Duodenal mucosa (tissue), 2 donors: ENCODE measurements at regions not wholly inside any gene's neighbourhood (a gene's known extent, or its start where the extent isn't known, plus 50 kb on each side); places are given as distances from the start of the nearest gene placed in this dataset.

ENCODE experiments used
- H3K27ac ChIP-seq: one replicate; pipeline ENCODE4 v1.7.0; 2013; ENCODE audit warnings: low read depth, low read length
- H3K27me3 ChIP-seq, 2 donors: one replicate each; pipeline ENCODE4 v1.7.0; 2013; ENCODE audit warnings: low read length in 2 of 2, control low read depth in 1 of 2; ENCODE audit not compliant: insufficient read depth in 2 of 2, control insufficient read depth in 1 of 2
- H3K36me3 ChIP-seq, 2 donors: one replicate each; pipeline ENCODE4 v1.7.0; 2013; ENCODE audit warnings: low read length in 2 of 2, control low read depth in 1 of 2; ENCODE audit not compliant: insufficient read depth in 2 of 2, control insufficient read depth in 1 of 2
- H3K4me1 ChIP-seq, 2 donors: one replicate each; pipeline ENCODE4 v1.7.0; 2013; ENCODE audit warnings: low read length in 2 of 2, control low read depth in 1 of 2; ENCODE audit not compliant: insufficient read depth in 2 of 2, control insufficient read depth in 1 of 2
- H3K4me3 ChIP-seq, 2 donors: one replicate each; pipeline ENCODE4 v1.7.0; 2013; ENCODE audit warnings: low read length in 2 of 2, low read depth in 1 of 2
- H3K9ac ChIP-seq, 2 donors: one replicate each; pipeline ENCODE4 v1.7.0; 2013; ENCODE audit warnings: low read length in 2 of 2, low read depth in 1 of 2
- H3K9me3 ChIP-seq, 2 donors: one replicate each; pipeline ENCODE4 v1.7.0; 2013; ENCODE audit warnings: low read length in 2 of 2, control low read depth in 1 of 2; ENCODE audit not compliant: control insufficient read depth in 1 of 2

DNA sequence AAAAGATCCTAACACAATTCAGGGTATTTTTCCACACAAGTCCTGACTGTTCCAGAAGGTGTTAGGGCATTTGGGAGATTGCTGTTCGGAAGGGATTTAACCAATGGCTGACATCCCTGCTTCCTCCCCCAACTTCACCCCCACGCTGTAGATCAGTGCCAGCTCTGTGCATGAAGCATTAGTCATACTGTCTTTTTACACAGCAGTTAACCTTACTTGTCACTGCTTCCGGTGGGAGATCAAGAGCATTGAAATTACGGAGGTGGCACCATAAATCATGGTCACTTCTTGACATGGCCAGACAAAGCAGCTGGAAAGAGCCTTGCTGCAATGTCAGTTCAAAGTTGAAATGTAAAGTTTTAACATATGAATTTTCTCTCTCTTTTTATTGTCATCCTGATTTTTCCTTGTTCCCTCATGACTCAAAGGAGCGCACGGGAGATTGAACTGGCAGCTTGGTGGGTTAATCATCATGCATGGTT, 70.2 kb downstream of the HRH4 start:
- Histone ChIP-seq H3K36me3 (no peaks in the 10 kb centered on the region), H3K9ac (no peak overlapping the region), H3K4me1 (peaks cover 10 to 15% of the 10 kb centered on the region in 2 donors), H3K27me3 (no peaks in the 10 kb centered on the region), H3K4me3 (no peak overlapping the region), H3K27ac (no peak overlapping the region), H3K9me3 (no peaks in the 10 kb centered on the region)

DNA sequence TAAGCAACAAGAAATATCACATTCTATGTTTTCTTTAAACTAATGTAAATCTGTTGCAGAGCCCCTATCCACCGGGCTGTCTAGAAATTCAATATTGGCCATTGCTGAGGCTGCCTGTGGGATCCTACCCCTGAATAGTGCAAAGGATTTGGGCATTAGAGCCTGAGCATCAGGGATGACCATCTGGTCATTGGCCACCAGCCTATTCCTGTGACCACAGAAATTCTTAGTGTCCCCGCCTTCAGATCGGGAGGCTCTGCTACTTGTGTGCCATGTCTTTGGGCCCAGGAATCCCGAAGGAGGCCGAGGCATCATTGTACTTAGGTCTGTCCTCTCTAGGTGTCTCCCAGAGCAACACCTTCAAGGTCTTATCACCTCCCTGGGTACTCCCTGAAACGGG, 73.8 kb downstream of the HRH4 start:
- H3K9ac ChIP-seq, result no peak overlapping the region
- no peak overlapping the region for H3K27ac ChIP-seq
- H3K4me1 ChIP-seq, result peaks cover 36 to 37% of the 10 kb centered on the region in 2 donors
- no peak overlapping the region for H3K4me3 ChIP-seq
- no peaks in the 10 kb centered on the region for H3K36me3 ChIP-seq
- no peaks in the 10 kb centered on the region for H3K9me3 ChIP-seq
- no peaks in the 10 kb centered on the region for H3K27me3 ChIP-seq

DNA sequence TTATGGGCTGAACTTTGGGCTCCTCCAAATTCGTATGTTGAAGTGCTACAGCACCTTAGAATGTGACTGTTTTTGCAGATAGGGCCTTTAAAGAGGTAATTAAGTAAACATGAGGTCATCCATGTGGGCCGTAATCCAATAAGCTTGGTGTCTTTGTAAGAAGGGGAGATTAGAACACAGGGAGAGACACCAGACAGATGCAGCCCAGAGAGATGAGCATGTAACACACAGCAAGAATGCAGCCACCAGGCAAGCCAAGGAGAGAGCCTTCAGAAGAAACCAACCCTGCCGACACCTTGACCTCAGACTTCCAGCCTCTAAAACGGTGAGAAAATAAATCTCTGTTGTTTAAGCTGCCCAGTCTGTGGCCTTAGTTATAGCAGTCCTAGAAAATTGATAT, 74.3 kb downstream of the HRH4 start:
- Histone ChIP-seq H3K4me3 (no peak overlapping the region), H3K9ac (no peak overlapping the region), H3K9me3 (no peaks in the 10 kb centered on the region), H3K27ac (no peak overlapping the region), H3K4me1 (peaks cover 36 to 37% of the 10 kb centered on the region in 2 donors), H3K36me3 (no peaks in the 10 kb centered on the region), H3K27me3 (no peaks in the 10 kb centered on the region)

DNA sequence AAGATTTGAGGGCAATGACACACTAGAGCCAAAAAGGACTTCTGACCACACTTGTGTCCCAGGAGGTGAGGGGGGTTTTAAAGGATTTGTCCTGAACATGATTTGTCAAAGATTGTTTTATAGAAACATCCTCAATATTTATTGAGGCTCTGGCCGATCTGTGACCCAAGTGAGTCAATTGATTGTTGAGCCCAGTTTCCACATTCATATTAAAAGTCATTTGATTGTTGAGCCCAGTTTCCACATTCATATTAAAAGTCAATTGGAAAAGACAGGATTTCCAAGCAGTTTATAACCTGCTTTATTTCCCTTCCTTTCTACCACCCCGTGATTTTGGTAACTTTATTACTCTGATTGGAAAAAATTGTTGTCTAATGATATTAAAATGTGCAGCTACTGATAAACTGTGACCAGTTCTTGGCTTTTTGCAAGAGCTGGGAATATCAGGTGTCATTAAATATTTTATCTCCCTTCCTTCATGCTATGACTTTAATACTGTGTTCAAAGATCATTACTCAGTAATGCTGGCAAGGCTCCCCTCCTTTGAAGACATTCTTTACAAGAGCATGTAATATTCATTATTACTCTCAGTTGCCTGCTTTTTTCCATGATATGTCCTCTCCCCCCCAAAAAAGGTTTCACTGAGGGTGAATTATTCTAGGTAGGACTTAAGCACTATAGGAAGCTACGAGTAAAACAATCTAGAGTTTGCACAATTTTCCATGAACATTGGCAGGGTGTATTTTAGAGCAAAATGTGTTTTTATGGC, 75.3 kb downstream of the HRH4 start:
- Histone ChIP-seq H3K9me3 (no peaks in the 10 kb centered on the region), H3K36me3 (no peaks in the 10 kb centered on the region), H3K9ac (no peak overlapping the region), H3K27ac (no peak overlapping the region), H3K27me3 (no peaks in the 10 kb centered on the region), H3K4me3 (no peak overlapping the region), H3K4me1 (peaks cover 32 to 36% of the 10 kb centered on the region in 2 donors)

DNA sequence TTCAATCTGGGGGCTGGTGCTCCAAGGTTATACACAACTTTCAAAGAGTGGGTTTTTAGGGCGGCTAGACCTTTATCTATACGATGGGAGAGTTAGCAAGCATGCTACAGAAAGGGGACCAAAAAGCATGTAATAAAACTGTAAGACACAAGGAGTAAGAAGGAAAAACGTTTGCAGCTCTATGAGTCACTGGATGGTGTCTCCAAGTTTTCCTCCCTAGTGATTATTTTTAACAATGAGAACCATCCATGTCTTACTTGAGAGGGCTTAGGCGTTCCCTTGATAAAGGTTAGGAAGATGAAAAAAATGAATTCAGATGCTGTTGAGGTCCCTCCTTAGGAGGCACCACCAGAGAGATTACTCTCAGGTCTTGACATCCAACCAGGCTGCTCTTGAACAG, 75.9 kb downstream of the HRH4 start:
- Histone ChIP-seq H3K27me3 (no peaks in the 10 kb centered on the region), H3K27ac (no peak overlapping the region)

DNA sequence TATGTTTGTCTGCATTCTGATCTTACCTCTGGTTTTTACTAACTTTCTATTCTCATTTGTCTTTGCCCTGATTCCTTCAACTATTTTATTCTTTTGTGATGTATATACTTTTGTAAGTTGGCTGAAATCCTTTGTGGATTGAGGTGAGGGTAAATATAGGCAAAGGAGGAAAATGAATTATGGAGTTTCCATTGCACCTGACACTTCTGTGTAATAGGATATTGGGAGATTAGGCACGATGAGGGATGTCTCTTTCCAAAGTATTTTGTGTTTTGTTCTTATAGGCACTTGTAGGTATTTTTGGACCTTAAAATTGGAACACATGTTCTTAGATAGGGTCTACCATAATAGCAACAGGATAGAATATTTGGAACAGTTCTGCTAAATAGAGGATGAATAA, 76.4 kb downstream of the HRH4 start:
- H3K27me3 ChIP-seq, result no peaks in the 10 kb centered on the region
- H3K4me1 ChIP-seq, result peaks cover 32 to 33% of the 10 kb centered on the region in 2 donors
- H3K4me3 ChIP-seq, result no peak overlapping the region
- no peaks in the 10 kb centered on the region for H3K36me3 ChIP-seq
- no peaks in the 10 kb centered on the region for H3K9me3 ChIP-seq
- no peak overlapping the region for H3K27ac ChIP-seq
- H3K9ac ChIP-seq, result no peak overlapping the region

More for the DNA sequence above, 75.9 kb downstream of the HRH4 start:
- Histone ChIP-seq H3K9ac (no peak overlapping the region), H3K4me1 (peaks cover 32 to 33% of the 10 kb centered on the region in 2 donors), H3K4me3 (no peak overlapping the region), H3K9me3 (no peaks in the 10 kb centered on the region), H3K36me3 (no peaks in the 10 kb centered on the region)

DNA sequence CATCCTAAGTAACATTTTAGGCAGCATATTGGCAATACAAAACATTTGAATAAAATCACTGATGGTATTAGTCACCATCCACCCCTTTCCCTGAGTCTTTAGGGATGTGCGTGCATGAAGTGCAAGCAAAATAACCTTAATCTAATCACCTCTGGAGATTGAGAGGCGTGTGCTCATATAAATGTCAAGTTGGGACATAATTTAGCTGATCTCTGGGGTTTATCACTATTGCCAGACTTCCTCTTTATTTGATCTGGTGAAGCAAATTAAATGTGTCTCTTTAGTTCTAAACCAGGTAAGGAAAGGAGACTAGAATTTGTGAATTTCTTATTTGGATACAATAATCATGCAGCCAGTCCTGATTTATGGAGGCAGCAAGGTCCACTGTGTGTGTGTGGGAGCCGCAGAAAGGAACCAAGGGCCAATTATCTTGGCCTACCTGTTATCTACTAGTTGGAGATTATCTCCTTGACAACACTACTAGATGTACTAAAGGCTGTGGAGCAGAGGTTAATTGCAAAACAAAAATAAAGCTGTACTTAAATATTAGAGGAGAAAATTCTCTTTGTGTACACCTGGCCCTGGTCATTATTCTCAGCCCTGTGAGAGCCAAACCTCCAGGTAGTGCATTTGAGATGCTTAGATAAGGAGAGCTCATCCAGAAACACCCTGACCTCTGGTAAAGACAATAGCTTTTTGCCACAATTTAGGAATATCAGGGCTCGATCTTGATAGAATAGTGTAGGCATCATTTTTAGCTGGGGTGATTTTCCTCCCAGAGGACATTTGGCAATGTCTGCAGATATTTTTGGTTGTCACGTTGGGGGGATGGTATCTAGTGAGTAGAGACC, 78.2 kb downstream of the HRH4 start:
- Histone ChIP-seq H3K9ac (no peak overlapping the region), H3K4me3 (no peak overlapping the region), H3K36me3 (no peaks in the 10 kb centered on the region), H3K4me1 (peaks cover 32 to 33% of the 10 kb centered on the region in 2 donors), H3K9me3 (no peaks in the 10 kb centered on the region), H3K27me3 (no peaks in the 10 kb centered on the region), H3K27ac (no peak overlapping the region)

DNA sequence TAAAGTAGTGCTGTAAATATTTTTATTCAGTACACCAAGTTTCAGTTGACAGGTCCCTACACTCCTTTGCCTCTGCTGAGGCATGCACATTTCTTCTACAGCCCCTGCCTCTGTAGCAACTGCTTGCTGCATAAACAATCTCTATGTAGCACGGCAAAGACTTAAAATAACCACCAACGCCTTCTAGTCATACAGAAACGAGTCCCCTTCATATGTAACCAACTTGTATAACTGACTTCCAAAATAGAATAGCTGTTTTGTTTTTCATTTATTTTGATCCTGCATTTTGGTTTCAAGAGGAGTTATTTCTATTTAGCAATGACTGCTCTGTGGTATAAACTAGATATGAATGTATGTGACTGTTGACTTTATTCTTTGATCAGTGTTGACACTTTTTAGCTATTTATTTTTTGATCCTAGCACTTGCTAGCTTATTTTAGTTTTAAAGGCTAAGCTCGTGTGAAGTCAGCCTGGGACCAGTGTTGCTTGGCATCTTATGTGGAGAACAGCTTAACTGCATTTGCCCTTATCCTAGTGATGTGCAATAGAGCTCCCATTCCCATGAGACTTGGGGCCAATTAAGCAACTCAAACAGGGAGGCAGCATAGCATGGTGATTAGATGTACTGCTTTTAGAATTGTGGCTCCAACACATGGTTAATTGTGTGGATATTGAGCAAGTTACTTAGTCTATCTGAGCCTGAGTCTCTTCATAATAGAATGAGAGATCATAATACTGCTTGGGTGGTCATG, 79.6 kb downstream of the HRH4 start:
- H3K4me1 ChIP-seq, result peaks cover 27 to 31% of the 10 kb centered on the region in 2 donors
- H3K9me3 ChIP-seq, result no peaks in the 10 kb centered on the region
- no peaks in the 10 kb centered on the region for H3K27me3 ChIP-seq
- H3K36me3 ChIP-seq, result no peaks in the 10 kb centered on the region
- no peak overlapping the region for H3K27ac ChIP-seq
- H3K9ac ChIP-seq, result no peak overlapping the region
- H3K4me3 ChIP-seq, result no peak overlapping the region

DNA sequence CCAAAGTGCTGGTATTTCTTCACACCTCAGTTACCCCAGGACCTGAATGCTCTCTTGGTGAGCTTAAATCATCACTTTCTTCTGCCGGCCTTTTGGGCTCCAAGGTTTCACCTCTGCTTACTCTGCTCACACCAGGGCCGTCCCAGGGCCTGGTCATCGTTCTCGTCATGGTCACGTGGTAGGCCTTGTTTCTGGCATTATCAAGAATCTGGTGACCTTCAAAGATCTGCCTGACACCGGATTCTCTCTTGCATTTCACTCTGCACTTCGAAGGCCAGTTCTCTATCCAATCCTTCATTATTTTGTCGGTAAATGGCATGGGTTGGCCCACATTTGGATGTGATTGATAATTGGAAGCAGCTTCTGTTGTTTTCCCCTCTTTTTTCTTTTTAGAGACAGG, 80.5 kb downstream of the HRH4 start:
- no peaks in the 10 kb centered on the region for H3K27me3 ChIP-seq
- H3K4me1 ChIP-seq, result peaks cover 18 to 26% of the 10 kb centered on the region in 2 donors
- no peaks in the 10 kb centered on the region for H3K9me3 ChIP-seq
- H3K9ac ChIP-seq, result no peak overlapping the region
- H3K4me3 ChIP-seq, result no peak overlapping the region
- no peak overlapping the region for H3K27ac ChIP-seq
- H3K36me3 ChIP-seq, result no peaks in the 10 kb centered on the region
